ENCODE measurements at regions not wholly inside any gene's neighbourhood (a gene's known extent, or its start where the extent isn't known, plus 50 kb on each side); places are given as distances from the start of the nearest gene placed in this dataset.

DNA sequence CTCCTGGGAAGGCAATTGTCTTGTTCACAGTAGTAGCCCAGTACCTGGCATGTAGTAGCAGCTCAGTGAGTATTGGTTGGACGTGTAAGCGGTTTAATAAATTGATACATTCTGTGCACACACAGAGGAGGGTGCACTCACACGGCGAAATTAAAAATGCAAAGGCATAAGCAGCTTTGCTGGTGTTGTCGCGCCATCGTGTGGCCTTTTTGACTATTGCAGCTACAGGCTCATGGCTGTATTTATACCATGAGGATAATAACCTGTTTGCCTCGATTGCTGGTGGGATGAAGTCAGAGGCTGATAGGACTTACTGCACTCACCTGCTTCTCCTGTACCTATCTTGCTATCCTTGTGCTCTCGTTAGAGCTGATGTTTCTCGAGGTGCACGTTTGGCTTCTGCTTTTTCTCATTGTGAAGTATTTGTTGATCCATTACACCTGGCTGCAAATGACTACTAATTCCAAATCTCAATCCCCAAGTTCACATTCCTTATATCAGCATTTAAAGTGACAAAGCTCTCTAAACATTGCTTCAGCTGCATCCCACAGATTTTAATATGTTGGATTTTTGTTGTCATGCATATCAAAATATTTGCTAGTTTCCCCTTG is 61.5 kb downstream of the TBXT start:
- DNase-seq (ENCODE audit: low read depth, low spot score) = peak; percentile 84

DNA sequence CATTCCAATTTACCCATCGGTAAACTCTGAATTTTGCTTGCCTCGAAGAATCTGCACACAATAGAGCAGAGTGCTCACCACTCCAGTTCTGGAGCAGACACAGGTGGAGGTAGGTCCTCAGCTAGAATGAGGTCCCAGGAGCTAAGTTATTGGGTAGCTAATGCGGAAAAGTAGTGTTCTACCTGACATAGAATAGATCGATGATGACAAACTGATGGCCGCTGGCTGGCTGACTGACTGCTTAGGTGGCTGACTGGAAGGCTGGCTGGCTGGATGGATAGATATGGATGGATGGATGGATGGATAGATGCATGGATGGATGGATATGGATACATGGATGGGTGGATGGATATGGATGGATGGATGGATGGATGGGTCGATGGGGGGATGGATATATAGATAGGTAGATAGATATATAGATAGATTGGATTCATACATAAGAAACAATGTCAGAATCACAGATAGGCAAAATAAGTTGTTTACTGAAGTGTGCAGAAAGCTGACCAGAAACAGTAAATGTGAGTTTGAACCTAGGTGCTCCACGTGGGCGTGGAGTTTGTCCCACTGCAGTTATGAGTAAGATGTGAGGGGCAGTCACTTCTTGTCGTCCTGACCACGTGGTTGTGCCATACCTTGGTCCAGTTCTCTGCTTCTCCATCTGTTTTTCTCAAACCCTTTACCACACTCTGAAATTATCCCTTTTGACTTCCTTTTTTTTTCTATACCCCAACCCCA is 62.1 kb downstream of the TBXT start:
- no peak for DNase-seq (ENCODE audit: low read depth, low spot score)

DNA sequence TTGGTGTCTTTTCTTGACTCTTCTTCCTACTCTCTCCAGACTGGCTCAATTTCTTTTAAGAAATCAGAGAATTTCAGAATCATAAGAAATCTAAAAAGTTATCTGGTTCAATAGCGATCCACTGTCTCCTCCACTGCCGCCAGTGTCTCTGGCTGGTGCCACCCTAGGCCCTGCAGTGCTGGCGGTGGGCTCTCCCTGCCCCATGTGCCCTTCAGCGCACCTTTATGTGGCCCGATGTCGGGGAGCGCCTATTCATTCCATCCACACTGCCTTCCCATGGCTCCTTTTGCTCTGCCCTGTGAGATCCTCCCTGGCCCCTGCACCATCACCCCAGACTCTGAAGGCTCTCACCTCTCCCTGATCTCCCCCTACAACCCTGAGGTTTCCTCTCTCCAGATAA is 62.8 kb downstream of the TBXT start:
- no peak for DNase-seq (ENCODE audit: low read depth, low spot score)

DNA sequence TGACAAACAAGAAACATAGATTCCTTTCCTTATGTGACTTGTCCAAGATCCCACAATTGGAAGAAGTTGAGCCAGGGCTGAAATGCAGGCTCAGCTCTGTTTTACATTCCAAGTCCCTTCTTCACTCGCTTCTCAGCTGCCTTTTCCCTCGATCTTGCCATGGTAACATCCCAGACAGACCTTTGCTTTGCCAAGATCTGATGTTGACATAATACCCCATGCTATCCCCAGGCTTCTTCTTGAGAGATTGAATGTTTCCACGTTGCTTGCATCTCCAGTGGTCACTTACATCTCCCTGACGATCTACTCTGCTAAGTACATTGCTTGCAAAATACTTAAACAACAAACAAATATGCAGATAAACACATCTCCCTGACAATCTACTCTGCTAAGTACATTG is 63.5 kb downstream of the TBXT start:
- DNase-seq (ENCODE audit: low read depth, low spot score) = peak; percentile 13

DNA sequence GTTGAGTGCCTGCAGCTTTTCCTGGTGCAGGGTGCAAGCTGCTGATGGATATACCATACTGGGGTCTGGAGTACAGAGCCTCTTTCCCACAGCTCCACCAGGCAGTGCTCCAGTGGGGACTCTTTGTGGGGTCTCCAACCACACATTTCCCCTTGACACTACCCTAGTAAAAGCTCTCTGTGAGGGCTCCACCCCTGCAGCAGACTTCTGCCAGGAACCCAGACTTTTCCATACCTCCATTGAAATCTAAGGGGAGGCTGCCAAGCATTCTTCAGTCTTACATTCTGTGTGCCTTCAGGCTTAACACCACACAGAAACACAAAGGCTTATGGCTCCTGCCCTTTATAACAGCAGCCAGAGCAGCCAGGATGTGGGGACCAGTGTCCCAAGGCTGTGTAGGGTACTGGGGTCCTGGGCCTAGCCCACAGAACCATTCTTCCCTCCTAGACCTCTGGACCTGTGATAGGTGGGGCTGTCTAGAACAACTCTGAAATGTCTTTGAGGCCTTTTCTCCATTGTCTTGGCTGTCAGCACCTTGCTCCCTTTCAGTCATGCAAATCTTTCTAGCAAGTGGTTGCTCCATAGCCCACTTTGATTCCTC is 65.7 kb downstream of the TBXT start:
- no peak for DNase-seq (ENCODE audit: low read depth, low spot score)

DNA sequence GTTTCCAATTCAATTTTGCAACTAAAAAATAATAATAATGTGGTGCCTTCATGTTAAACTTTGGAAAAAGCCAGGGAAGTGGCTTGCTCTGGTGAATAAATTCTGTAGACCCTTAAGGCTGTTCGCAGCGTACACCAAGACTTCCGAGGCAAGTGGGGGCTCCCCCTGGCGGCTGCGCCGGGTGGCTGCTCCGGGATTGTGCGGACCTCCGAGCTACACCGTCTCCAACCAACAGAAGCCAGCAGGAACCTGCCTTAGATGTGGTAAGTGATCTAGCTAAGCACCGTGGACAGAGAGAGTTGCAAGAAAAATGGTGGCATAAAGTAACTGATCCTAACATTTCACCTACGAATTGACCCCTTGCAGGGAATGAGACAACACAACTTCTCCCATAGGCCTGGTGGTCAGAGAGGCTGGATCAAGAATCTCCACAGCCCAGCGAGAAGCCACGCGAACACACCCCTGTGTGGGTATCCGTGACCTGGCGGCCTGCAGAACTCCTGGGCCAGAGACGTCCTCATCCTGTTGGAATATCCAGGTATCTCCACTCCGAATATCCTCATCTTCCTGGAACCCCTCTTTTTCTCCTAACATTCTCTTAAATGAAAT is 69.6 kb downstream of the TBXT start:
- peak; percentile 86 for DNase-seq (ENCODE audit: low read depth, low spot score)

DNA sequence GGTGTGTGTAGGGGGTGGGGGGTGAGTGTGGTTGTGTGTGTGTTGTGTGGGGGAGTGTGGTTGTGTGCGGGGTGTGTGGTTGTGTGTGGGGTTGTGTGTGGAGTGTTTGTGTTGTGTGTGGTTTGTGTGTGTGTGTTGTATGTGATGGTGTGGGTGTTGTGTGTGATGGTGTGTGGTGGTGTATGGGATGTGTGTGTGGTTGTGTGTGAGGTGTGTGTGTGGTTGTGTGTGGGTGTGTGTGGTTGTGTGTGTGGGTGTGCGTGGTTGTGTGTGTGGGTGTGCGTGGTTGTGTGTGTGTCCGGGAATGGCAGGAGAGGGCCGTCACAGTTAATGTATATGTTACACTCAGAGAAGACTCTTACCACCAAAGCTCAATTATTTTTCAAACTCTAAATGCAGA is 79.8 kb downstream of the TBXT start:
- DNase-seq (ENCODE audit: low read depth, low spot score) = no peak

DNA sequence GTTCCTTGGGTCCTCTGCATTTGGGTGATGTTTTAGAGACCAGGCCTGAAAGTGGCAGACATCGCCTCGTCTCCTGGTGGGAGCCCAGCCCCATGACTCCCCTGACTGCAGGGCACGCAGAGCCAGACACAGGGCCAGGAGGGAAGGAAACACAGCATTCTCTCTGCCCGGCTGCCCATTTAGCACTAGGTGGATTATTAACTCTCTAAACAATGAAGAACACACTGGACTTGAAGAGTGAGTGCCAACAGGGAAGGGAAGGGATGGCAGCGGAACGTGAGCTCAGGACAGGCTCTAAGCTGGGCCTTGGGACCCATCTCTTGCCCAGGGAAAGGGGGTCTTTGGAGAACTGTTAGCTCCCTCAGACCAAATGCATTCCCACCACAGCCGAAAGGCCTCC is 80.4 kb downstream of the TBXT start:
- no peak for DNase-seq (ENCODE audit: low read depth, low spot score)

DNA sequence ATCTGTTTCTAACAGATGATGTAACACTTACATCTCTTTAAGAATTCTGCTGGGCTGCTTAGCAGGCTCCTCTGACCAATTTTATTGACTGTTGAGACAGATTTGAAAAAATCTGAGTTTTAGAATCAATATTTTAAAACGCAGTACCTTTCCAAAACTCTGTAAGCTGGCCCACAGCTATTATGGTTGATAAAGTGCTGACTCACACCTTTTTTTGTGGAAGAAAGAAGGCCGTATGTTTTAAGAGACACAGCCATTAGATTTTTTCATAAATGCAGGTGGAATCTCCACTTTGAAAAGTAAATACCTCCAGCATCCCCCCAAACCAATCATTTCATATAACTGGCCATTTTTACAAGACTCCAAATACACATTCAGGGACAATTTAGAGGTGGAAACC is 82.2 kb downstream of the TBXT start:
- DNase-seq (ENCODE audit: low read depth, low spot score) = no peak

DNA sequence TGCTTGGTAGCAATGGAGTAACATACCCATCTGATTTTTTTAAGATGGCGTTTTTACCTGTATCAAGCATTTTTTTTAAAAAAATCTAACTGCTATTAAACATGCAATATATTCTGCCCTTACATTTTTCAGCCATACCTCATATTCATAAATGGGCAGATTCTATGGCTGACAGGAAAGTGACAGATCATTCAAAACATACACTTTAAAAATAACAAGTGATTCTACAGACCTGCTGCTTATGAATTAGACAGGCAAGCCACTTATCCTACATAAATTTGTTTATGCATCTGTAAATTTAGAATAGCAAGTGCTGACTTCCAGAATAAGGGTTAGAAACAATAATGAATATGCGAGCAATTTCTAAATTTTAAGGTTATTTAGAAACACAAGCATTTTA is 82.7 kb downstream of the TBXT start:
- DNase-seq (ENCODE audit: low read depth, low spot score) = no peak

DNA sequence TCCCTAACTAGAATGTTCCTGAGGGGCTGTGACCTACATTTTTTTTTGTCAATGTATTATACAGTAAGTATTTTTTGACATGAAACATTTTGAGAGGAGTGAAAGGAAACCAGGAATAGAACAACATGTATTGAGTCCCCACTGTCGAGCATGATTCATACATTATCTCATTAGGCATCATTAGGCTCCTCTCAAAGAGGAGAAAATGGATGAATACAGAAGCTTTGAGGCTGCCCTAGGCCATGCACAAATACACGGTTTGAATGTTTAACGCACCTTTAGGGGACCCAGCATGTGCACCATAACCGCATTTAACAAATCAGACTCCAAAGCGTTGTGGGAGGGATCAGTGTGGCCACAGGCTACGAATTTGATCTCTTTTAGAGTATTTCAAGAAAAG is 87.8 kb downstream of the TBXT start:
- no peak for DNase-seq (ENCODE audit: low read depth, low spot score)

DNA sequence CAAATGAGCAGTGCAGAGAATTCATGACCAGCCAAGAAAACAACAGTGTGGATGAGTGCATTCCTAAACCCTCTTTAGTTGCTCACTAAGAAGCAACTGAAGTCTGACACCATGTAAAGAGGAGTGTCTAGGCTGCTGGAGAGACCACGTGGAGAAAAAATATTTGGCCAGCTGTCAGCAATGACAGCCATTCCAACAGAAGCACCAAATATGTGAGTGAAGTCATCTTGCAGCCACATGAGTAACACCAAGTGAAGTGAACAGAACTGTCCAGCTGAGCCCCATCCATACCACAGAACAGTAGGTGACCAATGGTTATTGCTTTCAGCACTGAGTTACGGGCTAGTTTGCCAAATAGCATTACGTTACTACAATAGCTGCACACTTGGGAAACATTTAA is 89.4 kb downstream of the TBXT start:
- peak; percentile 92 for DNase-seq (ENCODE audit: low read depth, low spot score)

DNA sequence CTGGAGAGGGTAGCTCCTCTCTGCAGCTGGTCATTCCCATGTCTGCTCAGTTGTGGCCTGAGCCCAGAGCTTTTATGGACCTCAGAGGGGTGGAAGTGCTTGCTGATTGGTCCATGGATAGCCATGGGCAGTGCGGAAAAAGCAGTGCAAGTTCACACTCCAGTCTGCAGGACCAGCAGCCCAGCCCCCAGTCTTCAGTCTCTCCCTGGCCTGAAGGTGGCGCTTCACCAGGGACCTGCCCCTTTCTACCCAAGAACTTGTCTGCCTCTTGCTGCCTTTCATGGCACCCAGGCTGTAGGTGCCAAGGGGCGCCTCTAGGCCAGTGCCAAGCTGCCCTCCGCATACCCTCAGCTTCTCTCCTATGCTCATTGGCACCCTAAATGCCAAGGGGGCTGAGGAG is 91.0 kb downstream of the TBXT start:
- no peak for DNase-seq (ENCODE audit: low read depth, low spot score)

DNA sequence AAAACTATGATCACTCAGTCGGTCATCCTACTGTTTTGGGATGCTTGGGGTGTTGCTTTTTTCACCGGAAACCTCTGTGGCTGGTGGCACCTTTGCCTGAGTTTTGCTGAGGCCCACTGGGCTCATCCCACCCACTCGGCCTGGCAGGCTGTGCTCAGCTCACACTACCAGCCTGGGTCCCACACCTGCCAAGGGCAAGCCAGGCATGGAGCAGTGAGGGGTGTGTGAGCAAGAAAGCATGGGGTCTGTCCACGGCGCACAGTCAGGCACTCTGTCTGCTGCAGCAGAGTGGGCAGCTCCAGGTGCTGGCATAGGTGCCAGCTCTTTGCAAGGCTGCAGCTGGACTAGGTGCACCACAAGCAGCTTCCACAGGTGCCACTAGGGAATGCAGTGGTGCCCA is 91.7 kb downstream of the TBXT start:
- no peak for DNase-seq (ENCODE audit: low read depth, low spot score)

DNA sequence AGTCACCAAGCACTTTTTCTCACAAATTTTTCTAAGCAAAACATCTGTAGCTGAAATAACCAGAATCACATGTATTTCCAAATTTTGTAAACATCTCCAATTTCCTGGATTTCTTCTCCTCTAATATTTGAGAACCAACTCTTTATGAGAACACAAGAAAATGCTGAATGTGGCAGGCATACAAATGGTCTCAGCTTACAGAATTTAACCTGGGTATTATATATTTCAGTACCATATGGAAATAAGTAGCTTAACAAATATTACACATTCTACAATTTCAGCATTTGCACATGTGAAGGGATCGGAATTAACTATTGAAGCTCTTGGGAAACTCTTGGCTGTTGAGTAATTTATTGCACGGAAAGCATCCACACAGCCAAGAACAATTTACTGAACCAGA is 92.5 kb downstream of the TBXT start:
- DNase-seq (ENCODE audit: low read depth, low spot score) = no peak

DNA sequence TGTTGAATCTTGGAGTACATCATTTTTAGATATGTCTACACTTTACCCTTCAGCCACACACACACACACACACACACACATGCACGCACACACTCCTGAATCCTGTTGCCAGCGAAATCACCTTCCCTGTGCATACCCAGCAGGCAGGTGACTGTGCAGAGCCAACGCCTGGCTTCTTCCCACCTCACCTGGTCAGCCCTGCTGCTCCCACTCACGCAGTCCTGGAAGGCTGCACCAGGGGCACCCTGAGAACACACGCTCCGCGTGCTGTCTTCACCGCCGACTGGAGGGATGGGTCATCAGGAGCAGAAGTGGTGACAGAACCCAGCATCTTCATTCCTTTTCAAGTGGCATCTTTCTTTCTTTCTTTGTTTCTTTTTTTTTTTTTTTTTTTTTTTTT is 94.6 kb downstream of the TBXT start:
- no peak for DNase-seq (ENCODE audit: low read depth, low spot score)

DNA sequence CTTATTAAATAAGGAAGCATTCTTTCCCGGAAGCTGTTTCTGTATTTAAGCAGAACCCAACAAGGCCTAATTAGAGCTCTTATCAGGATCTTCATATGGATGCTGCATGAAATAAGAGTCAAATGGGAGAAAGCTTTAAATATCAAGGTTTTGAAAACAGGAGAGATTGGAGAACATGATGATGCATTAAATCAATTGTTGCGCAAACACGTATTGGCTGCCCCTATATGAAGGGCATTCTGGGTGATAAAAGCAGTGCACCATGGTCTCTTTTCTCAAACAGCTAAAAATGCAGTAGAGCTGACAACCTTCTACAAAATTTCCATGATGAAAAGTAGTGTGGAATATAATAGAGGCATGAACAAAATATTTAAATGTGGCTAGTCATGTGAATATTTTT is 98.9 kb downstream of the TBXT start:
- DNase-seq (ENCODE audit: low read depth, low spot score) = no peak

DNA sequence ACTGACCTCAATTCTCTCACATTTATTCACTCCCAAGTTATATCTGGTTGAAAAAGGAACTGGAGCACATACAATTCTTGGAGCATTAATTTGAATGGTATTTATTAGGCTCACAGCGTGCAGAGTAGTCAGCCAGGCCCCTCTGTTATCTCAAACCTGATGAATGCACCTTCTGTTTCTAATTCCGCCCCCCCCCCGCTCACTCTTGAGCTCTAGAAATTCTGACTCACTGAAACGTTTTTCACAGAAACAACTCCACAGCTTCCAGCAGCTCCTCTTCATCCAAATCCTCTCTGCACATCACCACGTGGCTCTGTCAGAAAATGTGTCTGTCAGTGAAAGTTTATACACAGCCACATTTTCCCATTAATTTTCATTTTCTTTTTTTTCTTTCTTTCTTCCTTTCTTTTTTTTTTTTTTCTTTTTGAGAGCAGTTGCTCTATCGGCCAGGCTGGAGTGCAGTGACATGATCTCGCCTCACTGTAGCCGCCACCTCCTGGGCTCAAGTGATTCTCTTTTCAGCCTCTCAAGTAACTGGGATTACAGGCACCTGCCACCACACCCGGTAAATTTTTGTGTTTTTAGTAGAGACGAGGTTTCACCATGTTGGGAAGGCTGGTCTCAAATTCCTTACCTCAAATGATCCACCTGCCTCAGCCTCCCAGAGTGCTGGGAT is 109.4 kb downstream of the TBXT start:
- peak; percentile 71 for DNase-seq (ENCODE audit: low read depth, low spot score)

DNA sequence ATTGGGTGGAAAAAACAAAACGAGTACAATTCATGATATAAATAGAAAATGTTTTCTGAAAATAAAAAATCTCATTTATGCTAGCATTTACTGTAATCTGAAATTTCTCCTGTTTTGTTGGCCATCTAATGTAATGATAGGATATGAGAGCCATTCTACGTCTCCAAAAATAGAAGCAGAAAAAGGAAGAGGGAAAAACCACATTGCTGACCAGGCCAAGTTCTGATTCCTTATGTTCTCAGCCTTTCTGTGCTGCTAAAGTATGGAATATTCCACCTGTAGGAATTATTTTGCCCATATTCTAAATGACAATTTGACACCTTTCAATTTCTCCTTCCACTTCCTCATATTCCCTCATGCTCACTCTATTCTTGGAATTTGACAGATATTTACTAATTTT is 110.2 kb downstream of the TBXT start:
- DNase-seq (ENCODE audit: low read depth, low spot score) = no peak

DNA sequence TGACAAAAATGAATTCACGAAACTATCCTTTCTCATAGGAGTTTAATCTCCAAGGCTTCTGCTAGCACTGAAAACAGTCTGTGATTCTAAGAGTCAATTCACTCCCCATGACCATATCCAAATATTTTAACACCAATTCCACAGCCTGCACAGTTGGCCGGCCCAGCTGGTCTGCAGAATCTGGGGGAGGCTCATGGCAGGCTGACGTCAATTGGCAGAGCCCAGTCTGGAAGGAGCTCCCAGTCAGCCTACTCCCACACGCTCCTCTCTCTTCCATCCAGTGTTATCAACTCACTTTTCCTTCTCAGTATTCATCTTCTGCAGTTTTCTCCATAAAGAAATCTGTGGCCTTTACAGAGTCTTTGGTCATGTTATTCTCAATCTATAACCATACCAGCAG is 111.0 kb downstream of the TBXT start:
- DNase-seq (ENCODE audit: low read depth, low spot score) = no peak

DNA sequence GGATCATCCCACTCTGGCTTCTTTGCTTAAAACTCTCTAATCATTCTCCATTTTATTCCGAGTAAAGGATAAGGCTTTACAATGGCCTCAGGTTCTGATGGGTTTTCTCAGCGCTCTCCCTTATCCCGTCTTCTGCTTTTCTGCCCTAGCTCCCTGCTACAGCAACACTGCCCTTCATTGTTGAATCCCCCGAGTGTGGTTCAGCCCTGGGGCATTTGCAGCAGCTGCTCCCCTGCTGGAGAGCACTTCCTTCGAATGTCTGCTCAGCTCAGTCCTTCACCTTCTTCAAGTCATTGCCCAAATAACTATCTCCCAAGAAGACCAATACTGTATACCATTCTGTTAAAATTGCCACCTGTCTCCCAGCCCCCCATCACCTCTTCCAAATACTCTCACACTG is 111.8 kb downstream of the TBXT start:
- no peak for DNase-seq (ENCODE audit: low read depth, low spot score)

DNA sequence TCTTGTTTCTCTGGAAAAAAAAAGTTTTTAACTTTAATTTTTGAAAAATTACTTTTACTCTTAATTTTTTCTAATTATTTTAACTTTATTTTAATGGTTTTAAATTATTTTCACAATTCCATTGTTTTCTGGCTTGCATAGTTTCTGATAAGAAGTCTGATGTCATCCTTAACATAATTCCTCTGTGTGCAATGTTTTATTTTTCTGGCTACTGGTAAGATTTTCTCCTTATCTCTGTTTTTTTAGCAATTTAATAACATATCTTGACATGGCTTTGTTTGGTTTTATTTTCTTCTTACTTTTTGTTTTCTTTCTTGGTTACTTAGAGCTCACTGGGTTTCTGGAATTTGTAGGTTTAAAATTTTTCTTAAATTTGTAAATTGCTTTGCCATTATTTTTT is 114.8 kb downstream of the TBXT start:
- DNase-seq (ENCODE audit: low read depth, low spot score) = no peak
